ENCODE measurements at regions not wholly inside any gene's neighbourhood (a gene's known extent, or its start where the extent isn't known, plus 50 kb on each side); places are given as distances from the start of the nearest gene placed in this dataset.

DNA sequence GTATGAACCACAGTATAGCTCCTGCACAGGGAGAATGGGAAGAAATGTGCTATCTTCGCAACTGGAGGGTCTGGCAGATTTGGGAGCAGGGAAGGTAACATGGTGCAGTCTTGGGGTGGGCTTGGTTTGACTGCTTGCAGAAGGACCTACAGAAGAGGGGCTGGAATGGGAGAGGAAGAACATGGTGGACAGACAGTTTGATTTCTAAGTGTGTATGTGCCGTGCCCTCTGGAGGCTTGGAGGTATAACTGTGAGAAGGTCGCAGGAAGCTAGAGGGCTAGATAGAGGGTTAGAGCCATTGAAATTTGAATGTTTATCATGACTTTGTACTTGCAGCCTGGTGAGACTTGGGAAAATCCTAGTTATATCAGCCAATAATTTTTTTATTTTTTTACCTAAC, 169.2 kb downstream of the SQOR start:
- H3K4me1 ChIP-seq (ENCODE audit: control insufficient read depth, insufficient read depth, low read length): no peaks in the 10 kb centered on the region
- ATAC-seq: no peak
- no peak overlapping the region for H3K27ac ChIP-seq (ENCODE audit: low read length)
- H3K27me3 ChIP-seq (ENCODE audit: control insufficient read depth, insufficient read depth, low read length): no peaks in the 10 kb centered on the region
- POLR2A ChIA-PET: no interaction called here
- TF ChIP-seq, protein P1, sequence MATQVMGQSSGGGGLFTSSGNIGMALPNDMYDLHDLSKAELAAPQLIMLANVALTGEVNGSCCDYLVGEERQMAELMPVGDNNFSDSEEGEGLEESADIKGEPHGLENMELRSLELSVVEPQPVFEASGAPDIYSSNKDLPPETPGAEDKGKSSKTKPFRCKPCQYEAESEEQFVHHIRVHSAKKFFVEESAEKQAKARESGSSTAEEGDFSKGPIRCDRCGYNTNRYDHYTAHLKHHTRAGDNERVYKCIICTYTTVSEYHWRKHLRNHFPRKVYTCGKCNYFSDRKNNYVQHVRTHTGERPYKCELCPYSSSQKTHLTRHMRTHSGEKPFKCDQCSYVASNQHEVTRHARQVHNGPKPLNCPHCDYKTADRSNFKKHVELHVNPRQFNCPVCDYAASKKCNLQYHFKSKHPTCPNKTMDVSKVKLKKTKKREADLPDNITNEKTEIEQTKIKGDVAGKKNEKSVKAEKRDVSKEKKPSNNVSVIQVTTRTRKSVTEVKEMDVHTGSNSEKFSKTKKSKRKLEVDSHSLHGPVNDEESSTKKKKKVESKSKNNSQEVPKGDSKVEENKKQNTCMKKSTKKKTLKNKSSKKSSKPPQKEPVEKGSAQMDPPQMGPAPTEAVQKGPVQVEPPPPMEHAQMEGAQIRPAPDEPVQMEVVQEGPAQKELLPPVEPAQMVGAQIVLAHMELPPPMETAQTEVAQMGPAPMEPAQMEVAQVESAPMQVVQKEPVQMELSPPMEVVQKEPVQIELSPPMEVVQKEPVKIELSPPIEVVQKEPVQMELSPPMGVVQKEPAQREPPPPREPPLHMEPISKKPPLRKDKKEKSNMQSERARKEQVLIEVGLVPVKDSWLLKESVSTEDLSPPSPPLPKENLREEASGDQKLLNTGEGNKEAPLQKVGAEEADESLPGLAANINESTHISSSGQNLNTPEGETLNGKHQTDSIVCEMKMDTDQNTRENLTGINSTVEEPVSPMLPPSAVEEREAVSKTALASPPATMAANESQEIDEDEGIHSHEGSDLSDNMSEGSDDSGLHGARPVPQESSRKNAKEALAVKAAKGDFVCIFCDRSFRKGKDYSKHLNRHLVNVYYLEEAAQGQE (IDR thresholded peaks at IDR 0.05; ENCODE audit: insufficient read depth in 1 of 2, low read depth in 2 of 2, low read length in 1 of 2): no peak
- TF ChIP-seq POLR2AphosphoS5 (IDR thresholded peaks at IDR 0.05; ENCODE audit: low read depth, low read length) (no peak), TCF7L2 (IDR thresholded peaks at IDR 0.05; ENCODE audit: low read depth, low read length) (no peak), SIN3A (IDR thresholded peaks at IDR 0.05; ENCODE audit: borderline replicate concordance, insufficient read depth, low read depth, low read length) (no peak)
- TF ChIP-seq, protein P2, sequence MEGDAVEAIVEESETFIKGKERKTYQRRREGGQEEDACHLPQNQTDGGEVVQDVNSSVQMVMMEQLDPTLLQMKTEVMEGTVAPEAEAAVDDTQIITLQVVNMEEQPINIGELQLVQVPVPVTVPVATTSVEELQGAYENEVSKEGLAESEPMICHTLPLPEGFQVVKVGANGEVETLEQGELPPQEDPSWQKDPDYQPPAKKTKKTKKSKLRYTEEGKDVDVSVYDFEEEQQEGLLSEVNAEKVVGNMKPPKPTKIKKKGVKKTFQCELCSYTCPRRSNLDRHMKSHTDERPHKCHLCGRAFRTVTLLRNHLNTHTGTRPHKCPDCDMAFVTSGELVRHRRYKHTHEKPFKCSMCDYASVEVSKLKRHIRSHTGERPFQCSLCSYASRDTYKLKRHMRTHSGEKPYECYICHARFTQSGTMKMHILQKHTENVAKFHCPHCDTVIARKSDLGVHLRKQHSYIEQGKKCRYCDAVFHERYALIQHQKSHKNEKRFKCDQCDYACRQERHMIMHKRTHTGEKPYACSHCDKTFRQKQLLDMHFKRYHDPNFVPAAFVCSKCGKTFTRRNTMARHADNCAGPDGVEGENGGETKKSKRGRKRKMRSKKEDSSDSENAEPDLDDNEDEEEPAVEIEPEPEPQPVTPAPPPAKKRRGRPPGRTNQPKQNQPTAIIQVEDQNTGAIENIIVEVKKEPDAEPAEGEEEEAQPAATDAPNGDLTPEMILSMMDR (IDR thresholded peaks at IDR 0.05): no peak
- H3K36me3 ChIP-seq (ENCODE audit: control insufficient read depth, insufficient read depth, low read length): no peaks in the 10 kb centered on the region
- CTCF ChIA-PET: no interaction called here
- in situ Hi-C loops (cut with HindIII; ENCODE audit: low pct_unique_long_range_greater_than_20kb, low sequenced_read_pairs): no loop called here
- H3K9me3 ChIP-seq (ENCODE audit: control insufficient read depth, insufficient read depth, low read depth, low read length): no peaks in the 10 kb centered on the region
- H3K4me3 ChIP-seq (ENCODE audit: low read depth in 2 of 2, low read length in 2 of 2): no peak overlapping the region
- no TSS peak for BruUV-seq (replicated peaks)
- DNase-seq (ENCODE audit: low read depth, low spot score): no peak
- intact Hi-C loops (cut with micrococcal nuclease; ENCODE audit: unreplicated experiment): no loop called here

DNA sequence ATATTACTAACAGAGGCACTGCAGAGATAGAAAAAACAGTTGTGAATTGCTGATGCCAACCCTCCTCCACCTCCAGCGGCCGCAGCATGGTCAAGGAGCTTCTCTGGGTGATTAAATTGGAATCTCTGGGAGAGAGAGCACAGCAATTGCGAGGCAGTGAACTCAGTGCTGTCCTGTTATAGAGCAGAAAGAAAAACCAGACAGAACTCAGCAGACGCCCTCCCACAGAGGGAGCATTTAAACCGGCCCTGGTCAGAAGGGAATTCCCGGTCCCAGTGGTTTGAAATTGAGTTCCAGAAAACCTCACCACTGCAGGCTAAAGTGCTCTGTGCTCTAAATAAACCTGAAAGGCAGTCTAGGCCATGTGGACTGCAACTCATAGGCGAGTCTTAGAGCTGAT, 175.4 kb downstream of the SQOR start:
- intact Hi-C loops (cut with micrococcal nuclease; ENCODE audit: unreplicated experiment) (no loop called here), in situ Hi-C loops (cut with HindIII; ENCODE audit: low pct_unique_long_range_greater_than_20kb, low sequenced_read_pairs) (no loop called here)
- Histone ChIP-seq H3K36me3 (ENCODE audit: control insufficient read depth, insufficient read depth, low read length) (no peaks in the 10 kb centered on the region), H3K9me3 (ENCODE audit: control insufficient read depth, insufficient read depth, low read depth, low read length) (no peaks in the 10 kb centered on the region), H3K27me3 (ENCODE audit: control insufficient read depth, insufficient read depth, low read length) (no peaks in the 10 kb centered on the region), H3K4me1 (ENCODE audit: control insufficient read depth, insufficient read depth, low read length) (no peaks in the 10 kb centered on the region), H3K27ac (ENCODE audit: low read length) (no peak overlapping the region), H3K4me3 (ENCODE audit: low read depth in 2 of 2, low read length in 2 of 2) (no peak overlapping the region)
- no peak for DNase-seq (ENCODE audit: low read depth, low spot score)
- no peak for ATAC-seq
- TF ChIP-seq POLR2AphosphoS5 (IDR thresholded peaks at IDR 0.05; ENCODE audit: low read depth, low read length) (no peak), SIN3A (IDR thresholded peaks at IDR 0.05; ENCODE audit: borderline replicate concordance, insufficient read depth, low read depth, low read length) (no peak), TCF7L2 (IDR thresholded peaks at IDR 0.05; ENCODE audit: low read depth, low read length) (no peak)
- TF ChIP-seq, protein P1 (IDR thresholded peaks at IDR 0.05; ENCODE audit: insufficient read depth in 1 of 2, low read depth in 2 of 2, low read length in 1 of 2): no peak
- TF ChIP-seq, protein P2 (IDR thresholded peaks at IDR 0.05): no peak
- ChIA-PET POLR2A (no interaction called here), CTCF (no interaction called here)
- BruUV-seq (replicated peaks): no TSS peak
